GM11168 (cell line): ENCODE measurements at regions not wholly inside any gene's neighbourhood (a gene's known extent, or its start where the extent isn't known, plus 50 kb on each side); places are given as distances from the start of the nearest gene placed in this dataset.
"Not testable (repeated sequence)": the region's sequence is repeated elsewhere in the genome, so short reads cannot be mapped to it uniquely, and the experiment has no call there.

Experiments used
- in situ Hi-C: fragments of 300-500 bp; cut with MboI; formaldehyde crosslinking; loops from one replicate; pipeline ENCODE4 v1.12.0; 2022; ENCODE audit warnings: low sequenced_read_pairs; ENCODE audit not compliant: unreplicated experiment

DNA sequence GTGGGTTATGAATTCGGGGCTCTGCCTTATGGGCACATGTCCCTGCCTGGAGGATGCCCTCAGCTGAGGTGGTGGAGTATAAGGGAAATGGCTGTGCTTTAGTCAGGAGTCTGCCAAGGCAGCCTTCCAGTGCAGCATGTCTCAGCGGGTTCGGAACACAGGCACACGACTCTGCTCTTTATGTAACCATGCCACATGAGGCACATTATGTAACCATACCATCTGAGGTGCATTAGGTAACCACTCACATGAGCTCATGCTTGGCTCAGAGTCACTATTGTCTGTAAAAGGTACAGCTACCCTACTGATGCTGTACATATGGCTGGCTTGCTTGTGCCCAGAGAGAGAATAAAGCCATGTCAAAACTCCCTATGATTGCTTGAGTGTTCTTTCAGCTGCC lies 723.6 kb downstream of the TRAM1L1 start:
- in situ Hi-C loops: no loop called here

DNA sequence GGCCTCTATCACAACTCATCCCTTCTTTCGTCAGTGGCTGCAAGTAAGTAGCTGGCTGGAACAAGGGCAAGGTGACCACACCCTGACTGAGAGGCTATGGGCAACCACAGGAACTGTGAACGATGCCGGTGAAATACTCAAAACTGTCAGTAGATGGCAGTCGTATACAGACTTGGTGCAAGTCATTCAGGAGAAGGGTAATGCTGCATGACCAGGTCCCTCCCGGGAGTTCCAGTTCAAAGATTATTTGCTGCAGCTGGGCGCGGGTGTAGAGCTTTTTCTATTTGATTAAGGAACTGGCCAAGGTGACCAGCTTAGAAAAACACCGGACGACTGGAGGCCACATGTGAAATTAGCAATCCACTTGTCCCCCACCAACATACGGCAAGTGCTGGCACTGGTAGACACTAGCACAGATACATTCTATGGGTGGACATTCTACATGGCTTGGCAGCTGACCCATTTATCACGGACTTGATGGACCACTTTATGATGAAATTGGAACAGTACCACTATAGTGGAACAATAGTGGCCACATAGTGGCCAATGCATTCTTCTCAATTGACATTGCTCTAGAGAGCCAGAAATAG lies 726.6 kb downstream of the TRAM1L1 start:
- in situ Hi-C loops: no loop called here

DNA sequence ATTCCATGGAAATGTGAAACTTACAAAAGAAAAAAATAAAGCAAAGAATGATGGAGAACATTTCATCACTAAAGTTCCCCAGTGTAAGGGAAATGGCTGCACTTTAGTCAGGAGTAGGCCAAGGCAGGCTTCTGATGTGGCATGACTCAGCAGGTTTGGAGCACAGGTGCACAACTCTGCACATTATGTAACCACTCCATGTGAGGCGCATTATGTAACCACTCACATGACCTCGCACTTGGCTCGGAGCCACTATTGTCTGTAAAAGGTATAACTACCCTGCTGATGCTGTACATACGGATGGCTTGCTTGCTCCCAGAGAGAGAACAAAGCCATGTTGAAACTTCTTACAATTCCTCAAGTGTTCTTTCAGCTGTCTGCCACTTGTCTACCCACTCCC lies 727.6 kb downstream of the TRAM1L1 start:
- in situ Hi-C loops: no loop called here

DNA sequence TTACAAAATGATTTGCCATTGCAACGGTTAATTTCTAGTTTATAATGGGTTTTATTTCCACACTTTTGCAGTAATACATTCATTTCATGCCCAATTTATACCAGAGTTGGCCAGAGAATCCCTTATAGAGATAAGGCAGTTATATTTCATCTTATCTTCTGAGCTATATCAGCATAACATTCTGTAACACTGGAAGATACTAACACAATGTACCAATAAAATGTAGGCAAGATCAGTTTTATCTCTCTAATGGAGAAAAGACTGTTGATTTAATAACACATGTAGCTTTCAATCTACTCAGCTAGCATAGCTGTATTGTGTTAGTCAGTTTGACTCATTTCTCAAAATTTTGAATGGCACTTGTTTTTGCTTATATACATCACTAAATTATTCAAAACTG lies 738.6 kb downstream of the TRAM1L1 start:
- in situ Hi-C loops: no loop called here

DNA sequence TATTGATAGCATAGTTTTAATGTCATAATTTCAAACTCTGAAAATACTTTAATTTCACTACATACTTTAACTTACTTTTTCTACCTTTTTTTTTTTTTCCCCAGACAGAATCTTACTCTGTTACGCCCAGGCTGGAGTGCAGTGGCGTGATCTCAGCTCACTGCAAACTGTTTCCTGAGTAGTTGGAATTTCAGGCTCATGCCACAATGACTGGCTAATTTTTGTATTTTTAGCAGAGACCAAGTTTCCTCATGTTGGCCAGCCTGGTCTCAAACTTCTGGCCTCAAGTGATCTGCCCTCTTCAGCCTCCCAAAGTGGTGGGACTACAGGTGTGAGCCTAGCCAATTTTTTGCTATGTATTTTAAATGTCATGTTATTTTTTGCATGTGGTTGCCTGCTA lies 741.6 kb downstream of the TRAM1L1 start:
- in situ Hi-C loops: no loop called here

DNA sequence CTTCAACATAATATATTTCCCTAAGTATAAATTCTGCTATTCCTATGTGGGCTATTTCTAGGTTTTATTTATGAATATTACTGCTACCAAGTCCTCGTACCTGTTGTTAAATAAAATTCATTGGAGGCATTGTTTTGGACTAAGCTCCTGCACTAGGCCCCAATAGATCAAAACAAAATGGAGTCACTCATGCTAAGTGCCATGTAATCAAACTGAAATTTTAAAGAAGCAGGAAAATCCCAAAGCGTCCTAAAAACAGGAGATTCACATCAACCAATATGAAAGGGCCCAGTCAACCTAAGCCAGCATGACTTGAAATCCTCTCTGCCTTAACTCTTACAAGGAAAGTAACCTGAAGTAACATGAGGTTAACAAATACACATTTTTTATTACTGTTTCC lies 743.2 kb downstream of the TRAM1L1 start:
- in situ Hi-C loops: no loop called here

DNA sequence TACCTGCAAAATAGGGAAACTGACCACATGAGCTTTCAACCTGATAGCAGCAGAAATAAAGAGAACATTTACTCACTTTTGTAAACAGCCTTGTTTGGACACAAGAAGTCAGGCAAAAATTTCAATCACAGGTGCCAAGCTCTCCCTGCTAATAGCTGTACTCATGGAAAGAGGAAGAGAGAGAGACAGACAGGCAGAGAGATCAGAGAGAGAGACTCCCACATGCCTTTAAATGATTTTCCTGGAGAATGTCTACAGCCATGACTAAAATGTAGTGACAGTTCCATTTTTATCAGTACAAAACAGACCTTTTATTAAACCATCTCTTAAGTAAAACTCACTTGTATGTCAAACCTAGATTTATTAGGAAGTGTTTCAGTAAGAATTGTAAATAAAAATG lies 752.9 kb downstream of the TRAM1L1 start:
- in situ Hi-C loops: no loop called here

DNA sequence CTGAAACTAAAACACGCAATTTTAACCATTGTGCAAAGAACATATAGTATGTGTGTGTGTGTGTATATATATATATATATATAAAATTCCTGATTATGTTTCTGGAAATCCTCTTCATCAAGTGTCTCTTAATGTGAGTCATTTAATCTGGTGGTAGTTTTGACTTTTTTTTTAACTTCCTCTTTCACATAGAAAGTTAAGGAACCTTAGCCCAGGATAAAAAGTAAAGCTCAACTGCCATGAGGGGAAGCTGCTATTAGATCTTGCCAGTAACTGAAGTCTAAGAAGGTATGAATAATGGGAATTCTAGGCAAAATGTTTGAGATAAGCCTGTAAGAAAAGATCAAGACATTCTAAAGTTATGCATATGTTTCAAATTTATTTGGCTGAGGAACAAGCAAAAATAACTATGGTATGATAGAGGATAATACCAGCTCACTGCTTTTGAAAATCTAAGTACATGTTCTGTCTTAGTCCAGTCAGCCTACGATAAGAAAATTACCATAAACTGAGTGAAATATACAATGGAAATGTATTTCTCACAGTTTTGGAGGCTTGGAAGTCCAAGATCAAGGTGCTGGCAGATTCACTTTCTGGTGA lies 757.0 kb downstream of the TRAM1L1 start:
- in situ Hi-C loops: no loop called here

DNA sequence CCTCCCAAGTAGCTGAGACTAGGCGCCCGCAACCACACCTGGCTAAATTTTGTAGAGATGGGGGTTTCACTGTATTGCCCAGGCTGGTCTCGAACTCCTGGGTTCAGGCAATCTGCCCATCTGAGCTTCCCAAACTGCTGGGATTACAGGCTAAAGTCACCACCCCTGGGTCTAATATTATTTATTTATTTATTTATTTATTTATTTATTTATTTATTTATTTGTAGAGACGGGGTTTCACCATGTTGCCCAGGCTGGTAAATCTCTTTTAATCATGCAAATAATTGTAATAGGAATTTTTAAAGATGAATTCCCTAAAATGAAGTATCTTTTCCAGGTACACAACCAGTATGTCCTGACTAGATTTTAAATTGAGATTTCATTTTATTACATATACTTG lies 761.8 kb downstream of the TRAM1L1 start:
- in situ Hi-C loops: no loop called here

DNA sequence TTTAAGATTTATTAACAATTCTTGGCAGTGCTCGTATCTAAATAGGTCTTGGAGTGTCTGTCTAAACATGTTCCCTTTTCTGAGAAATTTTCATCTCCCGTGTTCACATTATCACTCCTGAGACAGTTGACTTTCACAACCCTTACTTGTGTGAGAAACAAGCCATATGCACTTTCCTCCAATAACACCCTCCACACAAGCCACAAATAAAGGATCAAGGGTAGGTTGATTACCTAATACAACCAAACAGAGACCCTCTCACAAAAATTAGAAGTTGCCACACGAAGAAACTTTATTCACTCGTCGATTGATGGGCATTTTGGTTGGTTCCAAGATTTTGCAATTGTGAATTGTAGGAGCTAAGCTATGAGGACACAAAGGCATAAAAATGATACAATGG lies 763.9 kb downstream of the TRAM1L1 start:
- in situ Hi-C loops: no loop called here

DNA sequence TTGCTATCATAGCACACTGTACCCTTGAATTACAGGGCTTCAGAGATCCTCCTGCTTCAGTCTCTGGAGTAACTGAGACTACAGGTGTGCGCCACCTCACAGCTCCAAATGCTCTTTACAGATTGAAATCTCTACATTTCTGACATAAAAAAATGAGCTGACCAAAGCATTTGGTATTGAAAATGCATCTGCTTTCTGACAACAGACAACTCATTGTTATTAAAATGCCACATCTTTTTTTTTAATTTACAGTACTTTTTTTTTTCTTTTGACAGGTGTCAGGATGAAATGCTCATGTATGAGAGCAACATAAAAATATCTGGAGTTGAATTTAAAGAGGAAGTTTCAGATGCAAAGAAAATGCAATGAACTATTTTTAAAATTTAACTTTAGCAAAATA lies 764.5 kb downstream of the TRAM1L1 start:
- in situ Hi-C loops: no loop called here

DNA sequence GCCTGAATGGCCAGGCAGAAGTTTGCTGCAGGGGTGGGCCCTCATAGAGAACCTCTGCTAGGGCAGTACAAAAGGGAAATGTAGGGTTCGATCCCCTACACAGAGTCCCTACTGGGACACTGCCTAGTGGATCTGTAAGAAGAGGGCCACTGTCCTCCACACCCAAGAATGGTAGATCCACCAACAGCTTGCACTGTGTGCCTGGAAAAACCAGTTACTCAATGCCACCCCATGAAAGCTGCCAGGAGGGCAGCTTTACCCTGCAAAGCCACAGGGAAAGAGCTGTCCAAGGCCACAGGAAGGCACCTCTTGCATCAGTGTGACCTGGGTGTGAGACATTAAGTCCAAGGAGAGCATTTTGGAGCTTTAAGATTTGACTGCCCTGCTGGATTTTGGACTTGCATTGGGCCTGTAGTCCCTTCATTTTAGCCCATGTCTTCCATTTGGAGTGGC lies 781.6 kb downstream of the TRAM1L1 start:
- in situ Hi-C loops: no loop called here

DNA sequence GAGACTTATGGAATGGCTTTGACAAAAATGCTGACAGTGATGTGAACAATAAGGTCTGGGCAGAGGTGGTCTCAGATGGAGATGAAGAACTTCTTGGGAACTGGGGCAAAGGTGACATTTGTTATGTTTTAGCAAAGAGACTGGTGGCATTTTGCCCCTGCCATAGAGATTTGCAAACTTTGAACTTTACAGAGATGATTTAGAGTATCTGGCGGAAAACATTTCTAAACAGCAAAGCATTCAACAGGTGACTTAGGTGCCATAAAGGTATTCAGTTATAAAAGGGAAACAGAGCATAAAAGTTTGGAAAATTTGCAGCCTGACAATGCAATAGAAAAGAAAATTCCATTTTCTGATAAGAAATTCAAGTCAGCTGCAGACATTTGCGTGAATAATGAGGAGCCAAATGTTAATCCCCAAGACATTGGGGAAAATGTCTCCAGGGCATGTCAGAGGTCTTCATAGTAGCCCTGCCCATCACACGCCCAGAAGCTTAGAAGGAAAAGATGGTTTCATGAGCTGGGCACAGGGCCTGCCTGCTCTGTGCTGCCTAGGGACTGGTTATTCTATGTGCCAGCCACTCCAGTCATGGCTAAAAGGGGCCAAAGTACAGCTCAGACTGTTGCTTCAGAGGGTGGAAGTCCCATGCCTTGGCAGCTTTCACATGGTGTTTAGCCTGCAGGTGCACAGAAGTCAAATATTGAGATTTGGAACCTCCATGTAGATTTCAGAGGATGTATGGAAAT lies 782.2 kb downstream of the TRAM1L1 start:
- in situ Hi-C loops: no loop called here

DNA sequence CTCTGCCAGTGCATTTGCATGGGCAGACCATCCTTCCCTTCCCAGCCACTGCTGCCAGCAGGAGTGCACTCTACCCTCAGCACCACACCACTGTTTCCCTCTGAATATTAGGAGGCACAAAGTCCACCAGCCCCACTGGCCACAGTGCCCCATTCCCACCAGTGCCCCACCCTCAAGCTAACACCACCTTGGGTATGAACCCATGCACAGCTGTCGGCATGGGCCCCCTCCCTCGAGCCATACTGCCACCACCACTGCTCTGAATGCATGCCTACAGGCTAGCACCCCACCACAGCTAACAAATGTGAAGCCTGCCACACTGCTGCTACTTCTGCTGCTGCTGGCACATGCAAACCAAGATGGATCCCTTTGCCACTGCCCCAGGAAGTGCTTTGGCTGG lies 810.4 kb downstream of the TRAM1L1 start:
- in situ Hi-C loops: no loop called here

DNA sequence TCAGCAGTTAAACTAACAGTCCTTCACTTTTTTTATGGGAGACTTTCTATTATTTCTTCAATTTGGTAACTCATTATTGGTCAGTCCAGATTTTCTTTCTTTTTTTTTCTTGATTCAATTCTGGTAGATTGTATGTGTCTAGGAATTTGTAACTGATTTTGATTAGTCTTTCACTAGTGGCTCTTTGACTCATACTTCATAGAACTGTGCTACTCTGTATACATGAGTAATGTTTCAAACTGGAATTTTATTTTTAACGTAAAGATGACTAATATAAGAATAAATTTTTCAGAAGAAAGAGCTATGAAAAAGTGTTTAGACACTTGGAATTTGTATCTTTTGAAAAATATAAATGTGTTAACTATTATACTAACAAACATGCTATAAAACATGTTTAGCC lies 813.0 kb downstream of the TRAM1L1 start:
- in situ Hi-C loops: no loop called here

DNA sequence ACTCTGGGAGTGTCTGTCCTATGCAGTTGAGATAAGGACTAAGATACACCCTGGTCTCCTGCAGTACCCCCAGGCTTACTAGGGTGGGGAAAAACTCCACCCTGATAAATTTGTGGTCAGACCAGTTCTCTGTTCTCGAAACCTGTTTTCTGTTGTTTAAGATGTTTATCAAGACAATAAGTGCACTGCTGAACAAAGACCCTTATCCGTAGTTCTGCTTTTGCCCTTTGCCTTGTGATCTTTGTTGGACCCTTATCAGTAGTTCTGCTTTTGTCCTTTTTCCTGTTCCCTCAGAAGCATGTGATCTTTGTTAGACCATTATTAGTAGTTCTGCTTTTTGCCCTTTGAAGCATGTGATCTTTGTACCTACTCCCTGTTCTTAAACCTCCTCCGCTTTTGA lies 824.4 kb downstream of the TRAM1L1 start:
- in situ Hi-C loops: not testable (repeated sequence)

DNA sequence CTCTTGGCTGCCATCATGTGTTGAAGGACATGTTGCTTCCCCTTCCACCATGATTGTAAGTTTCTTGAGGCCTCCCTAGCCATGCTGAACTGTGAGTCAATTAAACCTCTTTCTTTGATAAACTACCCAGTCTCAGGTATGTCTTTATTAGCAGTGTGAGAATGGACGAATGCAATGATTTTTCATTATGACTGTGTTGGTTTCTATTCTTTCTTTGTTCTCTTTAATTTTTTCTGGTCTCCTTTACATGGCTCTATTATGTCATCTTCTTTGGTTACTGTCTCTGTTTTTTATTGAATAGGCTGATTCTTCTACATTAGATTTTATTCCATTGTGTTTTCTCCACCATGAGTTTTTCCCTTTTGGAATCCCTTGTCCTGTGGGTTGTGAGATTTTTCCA lies 840.6 kb downstream of the TRAM1L1 start:
- in situ Hi-C loops: no loop called here

DNA sequence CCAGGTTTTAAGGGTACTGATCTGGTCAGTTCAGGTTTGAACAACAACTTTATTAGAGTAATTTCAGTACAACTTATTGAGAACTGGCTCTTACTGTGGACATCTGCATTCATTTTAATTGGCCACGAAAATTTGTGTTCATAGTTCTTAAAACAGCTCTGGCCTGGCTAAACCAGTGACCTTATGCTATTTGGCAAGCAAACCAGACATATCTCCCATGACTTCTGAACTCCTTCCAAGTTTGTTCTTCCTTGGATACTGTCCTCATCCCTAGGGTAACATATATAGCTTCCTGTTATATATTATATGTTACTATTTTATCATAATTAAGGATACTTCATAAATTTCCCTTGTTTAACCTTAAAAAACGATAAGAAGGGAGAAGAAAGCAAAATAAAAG lies 841.9 kb downstream of the TRAM1L1 start:
- in situ Hi-C loops: no loop called here

DNA sequence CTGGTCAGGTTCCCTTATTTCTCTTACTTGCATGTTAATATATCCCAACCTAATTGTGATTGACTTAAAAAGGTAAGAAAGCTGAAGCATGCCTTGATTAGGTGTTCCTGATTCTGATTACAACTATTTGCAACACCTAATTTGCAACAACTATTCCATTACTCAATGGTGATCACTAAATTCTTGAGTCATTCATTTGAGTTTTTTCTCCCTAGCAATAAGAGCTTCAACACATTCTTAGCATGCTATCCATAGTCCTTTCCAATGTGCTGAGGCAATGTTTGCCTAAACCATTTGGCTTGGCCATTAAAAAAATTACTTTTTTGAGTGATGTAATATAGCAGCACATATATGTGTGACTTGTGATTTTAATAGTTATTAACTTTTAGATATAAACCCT lies 851.4 kb downstream of the TRAM1L1 start:
- in situ Hi-C loops: no loop called here

DNA sequence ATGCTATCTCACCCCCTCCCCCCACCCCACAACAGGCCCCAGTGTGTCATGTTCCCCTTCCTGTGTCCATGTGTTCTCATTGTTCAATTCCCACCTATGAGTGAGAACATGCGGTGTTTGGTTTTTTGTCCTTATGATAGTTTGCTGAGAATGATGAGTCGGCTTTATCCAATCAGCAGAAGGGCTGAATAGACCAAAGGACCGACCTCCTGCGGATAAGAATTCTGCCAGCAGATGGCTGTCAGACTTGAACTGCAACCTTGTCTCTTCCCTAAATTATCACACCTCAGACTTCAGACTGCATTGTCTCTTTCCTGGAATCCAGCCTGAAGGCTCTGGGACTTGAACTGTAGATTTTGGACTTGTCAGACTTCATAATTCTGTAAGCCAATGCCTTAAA lies 853.4 kb downstream of the TRAM1L1 start:
- in situ Hi-C loops: not testable (repeated sequence)

DNA sequence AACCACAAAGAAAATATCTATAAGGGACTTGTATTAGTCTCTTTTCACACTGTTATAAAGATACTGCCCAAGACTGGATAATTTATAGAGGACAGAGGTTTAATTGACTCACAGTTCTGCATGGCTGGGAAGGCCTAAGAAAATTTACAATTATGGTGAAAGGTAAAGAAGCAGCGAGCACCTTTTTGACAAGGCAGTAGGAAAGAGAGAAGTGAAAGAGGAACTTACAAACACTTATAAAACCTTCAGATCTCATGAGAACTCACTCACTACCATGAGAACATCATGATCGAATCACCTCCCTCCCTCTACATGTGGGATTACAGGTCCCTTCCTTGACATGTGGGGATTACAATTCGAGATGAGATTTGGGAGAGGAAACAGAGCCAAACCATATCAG lies 856.0 kb downstream of the TRAM1L1 start:
- in situ Hi-C loops: no loop called here
